GM21360 (cell line): ENCODE measurements at regions not wholly inside any gene's neighbourhood (a gene's known extent, or its start where the extent isn't known, plus 50 kb on each side); places are given as distances from the start of the nearest gene placed in this dataset.

Source experiments
- ATAC-seq: cut with Tn5 transposase; IDR thresholded peaks from one replicate; pipeline ENCODE4 v1.9.1; 2021; ENCODE audit warnings: mild to moderate bottlenecking, moderate library complexity; ENCODE audit not compliant: unreplicated experiment

DNA sequence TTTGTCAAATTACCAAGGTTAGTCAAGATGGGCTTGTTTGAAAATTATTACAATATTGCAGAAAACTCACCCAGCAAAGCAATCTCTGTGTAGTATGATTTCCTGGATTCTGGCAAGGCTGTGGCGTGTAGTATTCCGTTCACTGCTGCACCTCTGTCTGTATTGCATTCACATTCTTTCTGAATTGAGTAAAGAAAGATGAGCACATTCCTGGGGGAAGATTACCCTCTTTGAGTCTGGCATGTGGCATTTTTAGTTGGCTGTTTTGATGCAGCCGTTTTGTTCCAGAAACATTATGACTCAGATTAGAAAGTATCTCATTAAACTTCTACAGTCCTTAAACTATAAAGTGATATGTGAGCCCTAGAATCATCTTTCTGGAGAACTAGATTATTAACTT is 197.7 kb downstream of the TENT4A start:
- ATAC-seq: no peak

DNA sequence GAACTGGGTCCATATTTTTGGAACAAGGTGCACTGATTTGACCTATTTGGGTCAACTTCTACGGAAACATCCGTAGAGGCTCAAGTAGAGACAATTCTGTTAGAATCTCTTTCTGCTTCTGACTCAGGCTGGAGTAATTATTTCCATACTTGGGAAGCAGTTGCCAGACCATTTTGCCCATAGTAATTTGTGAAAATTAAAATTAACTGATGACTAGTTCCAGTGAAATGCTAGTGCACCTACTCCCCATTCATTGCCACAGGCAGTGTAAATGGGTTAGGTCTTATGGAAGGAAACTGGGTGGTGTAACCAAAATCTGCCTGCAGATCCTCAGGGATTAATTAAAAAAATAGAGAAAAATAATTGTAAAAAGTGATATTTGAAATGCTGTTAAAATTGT is 201.1 kb downstream of the TENT4A start:
- ATAC-seq: no peak

DNA sequence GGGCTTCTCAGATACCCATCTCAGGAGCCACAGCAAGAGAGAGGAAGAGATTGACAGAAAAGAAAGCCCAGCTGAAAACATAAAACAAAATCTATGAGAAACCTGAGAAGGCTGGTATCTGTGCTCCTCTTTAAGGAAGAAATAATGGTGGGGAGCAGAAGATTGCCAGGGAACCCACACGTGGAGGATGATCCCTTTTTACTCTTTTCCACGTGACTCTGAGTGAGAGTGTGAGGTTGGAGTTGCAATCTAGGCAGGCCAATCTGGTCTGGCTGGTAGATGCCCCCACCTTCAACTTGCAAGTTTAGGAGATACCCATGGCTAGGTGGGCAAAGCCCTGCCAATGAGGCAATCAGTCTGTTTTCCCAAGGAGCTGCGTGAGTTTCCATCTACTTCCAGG is 202.3 kb downstream of the TENT4A start:
- ATAC-seq: no peak

DNA sequence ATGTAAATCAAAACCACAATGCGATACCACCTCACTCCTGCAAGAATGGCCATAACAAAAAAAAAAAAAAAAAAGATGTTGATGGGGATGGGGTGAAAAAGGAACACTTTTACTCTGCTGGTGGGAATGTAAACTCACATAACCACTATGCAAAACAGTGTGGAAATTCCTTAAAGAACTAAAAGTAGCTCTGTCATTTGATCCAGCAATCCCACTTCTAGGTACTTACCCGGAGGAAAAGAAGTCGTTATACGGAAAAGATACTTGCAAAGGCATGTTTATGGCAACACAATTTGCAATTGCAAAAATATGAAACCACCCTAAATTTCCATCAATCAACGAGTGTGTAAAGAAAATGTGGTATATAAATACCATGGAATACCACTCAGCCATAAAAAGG is 205.0 kb downstream of the TENT4A start:
- ATAC-seq: no peak

DNA sequence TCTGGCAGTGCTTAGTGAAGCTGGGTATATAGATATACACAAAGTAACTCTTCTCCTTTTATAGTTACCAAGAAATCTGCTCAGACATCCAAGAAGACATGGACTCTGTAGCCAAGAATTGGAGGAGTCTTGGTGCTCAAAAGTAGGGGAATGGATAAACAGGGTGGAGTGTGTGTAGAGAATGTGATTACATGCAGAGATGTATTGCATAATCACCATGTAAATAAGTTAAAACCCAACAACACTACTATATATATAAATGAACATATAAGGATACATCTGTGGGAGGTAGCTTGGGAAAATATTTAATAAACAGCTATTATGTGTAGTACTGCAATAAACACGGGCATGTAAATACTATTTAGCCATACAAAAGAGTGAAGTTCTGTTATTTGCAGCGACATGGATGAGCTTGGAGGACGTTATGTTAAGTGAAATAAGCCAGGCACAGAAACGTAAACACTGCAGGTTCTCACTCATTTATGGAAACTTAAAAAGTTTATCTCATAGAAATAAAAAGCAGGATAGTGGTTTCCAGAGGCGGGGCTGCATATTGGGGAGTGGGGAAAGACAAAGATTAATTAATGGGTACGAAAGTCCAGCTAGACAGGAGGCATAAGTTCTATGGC is 207.5 kb downstream of the TENT4A start:
- ATAC-seq: no peak

DNA sequence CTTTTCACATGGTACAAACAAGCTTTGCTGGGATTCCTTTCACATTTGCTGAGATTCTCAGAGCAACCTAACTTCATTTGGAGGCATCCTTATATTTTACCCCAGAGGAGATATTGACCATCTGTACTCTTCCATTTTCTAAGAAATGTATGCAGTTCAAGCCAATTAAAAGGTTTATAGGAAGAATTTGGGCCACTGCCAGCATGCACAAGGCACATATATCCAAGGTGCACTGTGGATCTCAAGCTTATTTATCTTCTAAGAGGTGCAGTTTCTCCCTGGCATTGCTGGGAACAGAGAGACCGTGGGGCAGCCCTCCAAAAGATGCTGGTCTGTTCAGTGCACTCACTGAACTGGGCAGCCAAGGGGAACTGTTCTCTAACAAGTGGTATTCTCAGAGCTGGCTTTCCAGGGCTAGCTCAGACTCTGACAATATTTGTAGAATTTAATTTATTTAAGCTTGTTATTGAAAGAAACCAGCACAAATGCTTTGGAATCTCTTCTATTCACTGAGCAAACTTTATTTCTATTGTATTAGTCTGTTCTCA is 213.3 kb downstream of the TENT4A start:
- no peak for ATAC-seq

DNA sequence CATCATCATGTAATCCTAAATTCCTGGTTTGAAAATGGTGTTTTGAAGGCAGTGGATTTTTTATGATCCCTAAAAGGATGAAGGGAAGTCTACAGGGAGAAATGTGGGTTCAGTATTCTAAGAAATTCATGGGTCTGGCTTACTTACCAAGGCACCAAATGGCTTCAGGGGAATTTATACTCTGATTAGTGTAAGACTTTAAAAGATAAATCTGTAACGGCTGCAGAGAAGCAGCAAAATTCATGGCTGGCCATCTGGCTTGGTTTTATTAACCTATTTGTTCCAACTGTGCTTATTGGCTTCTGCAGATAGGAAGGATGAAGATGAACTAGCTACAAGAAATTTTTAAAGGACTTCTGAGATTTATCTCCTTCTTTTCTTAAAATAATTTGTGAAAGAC is 222.8 kb downstream of the TENT4A start:
- ATAC-seq: no peak

DNA sequence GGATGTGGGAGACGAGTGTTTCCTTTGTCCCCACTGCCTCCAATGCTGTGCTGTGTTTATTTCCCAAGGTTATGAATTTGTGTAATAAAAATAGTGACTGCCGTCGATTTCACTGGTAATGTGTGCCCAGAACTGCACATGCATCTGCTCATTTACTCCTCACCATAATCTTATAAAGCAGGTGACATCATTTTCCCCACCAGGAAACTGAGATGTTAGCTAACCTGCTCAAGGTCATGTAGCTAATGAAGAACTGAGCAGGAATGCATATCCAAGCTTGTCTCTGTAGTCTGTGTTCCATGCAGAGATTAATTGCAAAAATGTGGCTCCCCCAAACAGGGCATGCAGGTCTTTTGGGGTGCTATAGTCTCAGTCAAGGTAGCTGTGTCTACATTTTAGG is 224.4 kb downstream of the TENT4A start:
- no peak for ATAC-seq

DNA sequence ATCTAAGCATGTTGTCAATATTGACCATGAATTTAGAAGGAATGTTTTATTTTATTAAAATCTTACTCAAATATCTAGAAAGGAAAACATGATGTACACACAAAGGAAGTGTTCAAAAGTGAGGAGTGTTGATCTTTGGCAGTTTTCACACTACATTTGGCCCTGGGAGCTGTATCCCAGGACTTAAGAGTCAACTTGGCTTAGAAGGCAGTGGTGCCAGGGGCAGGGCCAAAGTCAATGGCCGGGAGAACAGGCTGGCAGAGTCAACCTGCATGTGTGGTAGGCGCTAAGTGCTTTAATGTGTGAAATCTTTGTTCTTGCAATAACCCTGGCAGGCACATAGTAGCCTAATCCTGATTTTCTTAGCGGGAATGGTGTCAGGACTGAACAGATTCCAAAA is 228.4 kb downstream of the TENT4A start:
- ATAC-seq: no peak

DNA sequence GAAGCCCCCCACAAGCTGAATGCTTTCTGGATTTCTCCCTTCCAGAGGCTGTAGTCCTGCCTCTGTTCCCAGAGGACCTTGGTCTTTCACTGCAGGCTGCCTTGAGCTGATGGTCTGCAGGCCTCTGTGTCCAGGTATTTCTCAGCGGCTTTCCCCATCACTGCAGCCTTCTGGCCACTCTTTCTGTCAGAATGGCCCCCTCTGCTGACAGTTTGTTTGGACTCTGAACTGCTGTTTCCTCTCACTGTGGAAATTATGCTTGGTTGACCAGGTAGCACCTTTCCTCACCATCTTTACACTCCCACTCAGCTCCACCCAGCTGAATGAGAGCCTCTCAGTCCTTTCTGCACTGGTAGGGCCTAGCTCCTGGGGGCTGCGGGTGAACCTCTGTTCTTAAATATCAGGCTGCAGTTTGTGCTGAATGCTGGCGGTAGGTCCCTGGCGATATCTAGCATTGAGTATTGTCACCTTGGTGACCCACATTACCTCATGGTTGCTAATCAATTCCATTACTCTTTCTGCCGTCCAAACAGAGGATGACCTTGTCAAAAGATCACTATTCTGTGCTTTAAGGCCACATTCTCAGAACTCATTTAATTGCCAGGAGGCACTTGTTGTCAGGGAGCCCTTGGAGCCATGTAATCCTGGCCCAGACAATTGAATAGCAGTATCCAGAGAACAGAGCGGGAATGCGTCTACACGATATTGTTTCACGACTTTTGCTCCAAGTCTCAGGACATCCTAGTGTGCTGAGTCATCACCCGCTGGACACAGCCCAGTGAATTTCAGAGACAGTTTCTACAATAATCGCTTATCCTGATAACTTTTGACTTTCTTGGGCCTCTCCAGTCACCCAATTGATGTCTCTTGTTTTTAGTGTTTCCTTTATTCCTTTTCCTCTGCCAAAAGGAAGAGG is 230.2 kb downstream of the TENT4A start:
- ATAC-seq: no peak

DNA sequence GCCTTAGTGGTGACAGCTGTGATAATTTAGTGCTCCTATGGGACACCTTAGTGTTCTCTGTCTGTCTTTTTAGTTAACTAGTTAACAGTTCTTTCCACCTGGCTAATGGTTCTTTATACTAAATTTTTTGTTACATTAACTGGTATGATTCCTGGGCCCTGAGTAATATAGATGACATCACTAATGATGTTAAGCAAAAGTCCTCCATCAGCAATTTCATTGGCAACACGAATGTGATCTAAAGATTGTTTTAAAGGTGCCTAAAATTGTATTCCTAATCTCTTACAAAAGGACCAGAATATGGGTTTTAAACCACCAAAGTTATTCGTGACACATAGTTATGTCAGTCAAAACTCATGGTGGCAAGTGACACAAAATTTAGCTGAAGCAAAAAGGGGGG is 235.3 kb downstream of the TENT4A start:
- ATAC-seq: no peak

DNA sequence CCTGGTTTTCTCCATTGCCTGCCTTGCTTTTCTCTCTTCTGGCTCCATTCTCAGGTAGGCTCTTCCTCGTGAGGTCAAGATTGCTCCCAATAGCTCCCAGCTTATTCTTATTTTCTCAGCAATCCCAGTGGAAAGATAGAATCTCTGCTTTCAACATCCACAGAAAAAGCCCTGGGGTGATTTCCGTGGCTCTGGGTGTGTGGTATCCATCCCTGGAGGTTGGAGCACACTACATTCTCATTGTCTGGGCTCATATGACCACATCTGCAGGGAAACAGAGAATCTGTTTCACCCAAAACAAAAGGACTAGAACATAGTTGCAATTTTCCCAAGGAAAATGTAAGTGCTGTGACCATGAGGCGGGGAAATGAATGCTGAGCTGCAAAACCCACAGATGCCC is 236.0 kb downstream of the TENT4A start:
- ATAC-seq: no peak

DNA sequence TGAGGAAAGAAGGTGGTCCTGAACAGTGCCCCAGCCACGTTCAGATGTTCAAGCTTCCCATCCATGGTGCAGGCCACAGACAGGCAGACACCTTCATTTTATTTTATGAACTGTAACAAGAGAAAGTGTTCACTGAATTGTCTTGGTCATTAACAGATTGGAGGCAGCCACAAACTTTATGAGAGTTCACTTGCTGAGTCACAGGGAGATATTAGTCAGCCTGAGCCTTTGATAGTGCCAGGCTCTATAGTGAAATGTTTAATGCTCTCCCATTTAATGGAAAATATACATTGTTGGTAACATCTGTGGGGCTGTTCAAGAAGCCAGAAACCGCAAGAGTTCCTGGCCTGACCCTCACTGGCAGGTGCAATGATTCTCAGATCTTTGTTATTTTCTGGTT is 237.0 kb downstream of the TENT4A start:
- no peak for ATAC-seq

DNA sequence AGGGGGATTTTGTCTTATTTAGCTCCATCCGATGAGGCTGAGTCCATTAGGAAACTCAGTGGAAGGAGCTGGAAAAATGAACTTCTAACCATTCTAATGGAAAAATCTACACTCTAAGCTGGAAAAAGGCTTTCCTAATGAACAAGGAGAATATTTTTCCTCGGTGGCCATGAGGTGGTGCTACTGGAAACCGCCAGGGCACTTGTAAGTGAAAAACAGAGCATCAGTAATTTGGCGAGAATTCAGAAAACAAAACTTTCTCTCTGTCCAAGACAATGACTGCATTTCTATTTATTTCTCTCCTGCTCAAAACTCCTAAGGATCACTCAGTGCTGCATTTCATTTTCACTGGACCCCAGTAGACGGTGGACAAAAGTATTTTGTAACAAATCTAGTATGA is 237.6 kb downstream of the TENT4A start:
- ATAC-seq: no peak

DNA sequence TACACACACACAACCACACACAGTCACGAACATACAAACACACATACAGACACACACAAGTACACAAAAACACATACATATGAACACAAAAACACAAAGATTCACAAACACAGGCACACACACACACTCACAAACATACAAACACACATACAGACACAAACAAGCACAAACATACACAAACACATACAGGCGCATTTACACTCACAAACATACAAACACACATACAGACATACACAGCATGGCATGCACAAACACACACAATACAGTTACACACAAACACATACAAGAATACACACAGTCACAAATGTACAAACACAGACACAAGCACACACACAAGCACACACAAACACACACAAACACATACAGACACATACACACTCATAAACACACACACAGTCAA is 247.9 kb downstream of the TENT4A start:
- no peak for ATAC-seq

DNA sequence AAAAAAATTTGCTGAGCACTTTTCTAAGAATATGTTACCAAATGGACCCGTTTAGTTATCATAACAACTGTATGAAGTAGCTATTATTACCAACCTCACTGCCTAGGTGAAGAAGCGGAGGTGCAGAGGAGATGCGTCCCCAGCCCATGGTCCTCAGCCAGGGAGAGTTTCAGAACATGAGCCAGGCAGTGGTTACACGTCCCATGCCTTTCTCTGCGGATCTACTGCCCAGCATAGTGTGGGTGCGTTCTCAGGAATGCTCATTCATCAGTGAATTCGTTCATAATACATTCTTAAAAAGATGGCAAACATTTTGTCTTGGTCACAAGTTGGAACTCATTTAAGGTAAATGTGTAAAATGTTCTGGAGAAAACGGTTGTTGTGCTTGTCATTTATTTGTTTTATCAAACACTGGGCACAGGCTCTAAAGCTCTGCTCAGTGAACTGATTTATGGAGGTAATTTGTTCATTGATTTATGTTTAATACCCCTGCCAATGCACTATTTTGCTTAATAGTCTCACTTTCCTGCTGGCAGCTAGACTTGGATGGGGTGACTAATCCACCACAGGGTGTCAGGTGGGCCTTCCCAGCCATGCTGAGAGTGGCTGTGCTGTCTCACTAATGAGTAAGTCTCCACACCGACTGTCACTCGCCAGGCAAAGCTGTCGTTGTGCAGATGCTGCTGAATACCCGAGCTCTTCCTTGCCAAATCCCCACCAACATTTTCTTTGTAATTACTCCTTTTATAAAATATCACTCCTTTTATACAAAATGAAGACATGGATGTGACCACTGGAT is 248.8 kb downstream of the TENT4A start:
- no peak for ATAC-seq

DNA sequence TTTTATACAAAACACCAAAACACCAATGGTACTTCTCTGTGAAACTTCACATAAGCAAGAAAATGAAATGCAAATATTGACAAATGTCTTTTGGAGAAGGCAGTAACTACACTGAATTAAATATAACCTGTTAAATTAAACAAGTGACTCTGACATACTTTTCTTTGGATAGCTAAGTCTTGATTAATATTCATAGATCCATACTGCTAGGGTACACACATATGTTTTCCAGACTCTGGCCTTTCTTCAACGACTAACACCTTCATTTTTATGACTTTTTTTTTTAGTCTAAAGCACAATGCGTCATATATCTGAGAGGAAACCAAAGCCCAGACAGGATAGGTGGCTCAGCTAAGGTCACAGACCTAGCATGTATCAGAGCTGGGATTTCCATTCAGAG is 263.7 kb downstream of the TENT4A start:
- no peak for ATAC-seq

DNA sequence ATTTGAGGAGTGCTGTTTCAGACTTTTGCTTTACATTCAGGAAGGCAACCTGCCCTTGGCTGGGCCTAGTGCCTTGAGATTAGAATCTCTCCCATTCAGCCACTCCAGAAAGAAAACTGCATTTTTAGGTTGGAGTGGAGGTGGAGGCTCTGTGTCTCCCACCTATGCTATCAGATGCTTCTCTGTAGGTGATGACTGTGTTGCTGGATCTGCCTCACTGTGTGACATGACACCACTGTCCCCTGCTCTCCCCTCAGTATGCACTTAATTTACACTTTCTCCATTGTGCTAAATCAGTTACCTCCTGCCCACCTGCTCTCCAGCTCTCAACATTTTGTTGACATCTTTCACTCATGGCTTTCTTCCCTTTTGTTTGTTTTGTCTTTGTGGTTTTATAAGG is 265.8 kb downstream of the TENT4A start:
- no peak for ATAC-seq

DNA sequence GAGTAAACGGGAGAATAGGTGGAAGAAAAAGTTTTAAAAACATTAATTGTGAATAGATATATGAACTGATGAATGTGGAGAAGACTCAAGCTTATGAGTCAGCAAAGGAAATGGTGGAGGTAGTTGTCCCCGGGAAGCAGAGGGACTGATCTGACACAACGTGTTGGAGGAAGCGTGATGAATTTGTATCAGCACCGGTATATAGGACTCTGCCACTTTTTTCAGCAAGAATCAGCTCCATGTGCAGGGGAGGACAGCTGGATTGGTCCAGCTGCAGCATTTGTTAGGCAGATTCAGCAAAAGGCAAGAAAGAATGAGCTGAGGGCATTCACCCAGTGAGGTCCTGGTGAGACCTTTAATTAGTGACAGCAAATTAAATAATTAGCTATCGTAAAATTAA is 276.0 kb downstream of the TENT4A start:
- no peak for ATAC-seq

DNA sequence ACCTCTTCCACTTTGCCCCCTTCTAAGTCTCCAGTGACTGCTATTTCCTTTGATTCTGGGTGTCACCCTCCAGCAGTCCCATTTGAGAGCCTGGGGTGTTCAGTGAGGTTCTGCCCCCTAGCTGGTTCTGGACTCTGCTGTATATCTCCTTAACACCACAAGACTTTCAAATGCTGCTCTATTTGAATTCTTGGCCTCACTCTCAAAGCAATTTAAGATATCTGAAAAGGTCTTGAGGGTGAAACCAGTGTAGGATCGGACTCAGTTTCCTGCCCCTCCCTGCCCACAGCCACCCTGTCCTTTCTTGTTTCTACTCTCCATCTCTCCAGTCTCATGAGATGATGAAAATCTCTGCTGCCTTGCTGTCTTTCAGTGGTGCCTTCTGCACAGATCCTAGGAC is 280.9 kb downstream of the TENT4A start:
- ATAC-seq: no peak

DNA sequence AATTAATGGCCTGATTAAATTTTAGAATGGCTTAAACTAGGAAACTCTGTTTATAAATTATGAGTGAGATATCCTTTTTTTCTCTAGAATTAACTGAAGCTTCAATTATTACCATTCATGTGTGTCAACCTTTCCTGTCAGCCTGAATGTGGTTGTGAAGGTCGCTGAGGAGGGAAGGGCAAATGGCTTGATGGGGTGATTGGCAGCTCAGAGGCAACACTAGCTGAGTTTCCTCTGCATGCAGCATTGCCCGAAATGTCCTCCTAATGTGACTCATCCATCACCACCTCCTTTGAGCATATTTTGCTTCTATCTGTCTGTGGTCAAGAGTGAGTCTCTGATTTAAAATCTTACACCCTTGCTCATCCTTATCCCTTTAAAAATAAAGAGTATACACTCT is 281.9 kb downstream of the TENT4A start:
- ATAC-seq: no peak
